GM03348 (cell line): ENCODE measurements at regions not wholly inside any gene's neighbourhood (a gene's known extent, or its start where the extent isn't known, plus 50 kb on each side); places are given as distances from the start of the nearest gene placed in this dataset.
"Not testable (repeated sequence)": the region's sequence is repeated elsewhere in the genome, so short reads cannot be mapped to it uniquely, and the experiment has no call there.

Experiments
- DNase-seq: peaks from one replicate; pipeline ENCODE4 v3.0.0; 2012; ENCODE audit warnings: low spot score

DNA sequence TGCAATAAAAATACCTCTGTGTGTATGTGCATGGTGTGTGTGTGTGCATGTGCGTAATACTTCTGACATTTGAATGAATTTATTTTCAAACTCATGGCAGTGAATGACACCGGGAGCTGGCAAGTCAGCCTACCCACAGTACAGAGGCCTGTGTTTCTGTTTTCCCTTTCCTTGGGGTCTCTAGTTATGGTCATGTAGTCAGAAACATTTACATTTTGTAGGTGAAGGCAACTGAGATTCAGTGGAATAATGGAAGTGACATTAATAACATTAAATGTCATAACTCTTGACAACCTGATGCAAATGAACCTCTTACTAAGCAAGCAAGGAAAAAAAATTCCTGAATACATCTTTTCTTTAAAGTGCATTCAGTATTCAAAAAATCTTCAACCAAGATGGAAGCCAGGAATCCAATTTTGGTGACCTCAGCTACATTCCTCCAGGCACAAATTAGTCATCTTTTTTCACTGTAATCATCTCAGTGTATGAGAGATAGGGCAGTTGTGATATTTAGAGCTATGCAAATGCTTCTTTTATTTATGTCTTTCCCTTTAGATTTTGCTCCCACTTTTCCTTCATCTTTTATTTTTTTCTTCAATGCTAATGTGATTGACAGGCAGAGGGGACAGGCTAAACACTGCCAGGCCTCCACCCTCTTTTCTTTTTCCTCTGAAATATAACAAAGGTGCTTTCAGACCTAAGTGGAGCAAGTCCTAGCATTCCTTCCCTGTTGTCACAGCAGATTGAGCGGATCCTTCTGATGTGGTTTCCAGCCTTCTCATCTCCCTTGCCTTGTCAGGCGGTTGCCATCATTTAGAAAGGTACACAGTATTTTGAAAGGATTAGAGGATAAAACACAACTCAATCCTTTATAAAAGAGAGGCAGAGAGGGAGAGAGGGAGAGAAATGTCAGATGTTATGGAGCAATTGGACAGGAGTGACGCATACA is 569.8 kb upstream of the ADAMTS16 start:
- DNase-seq = no peak

DNA sequence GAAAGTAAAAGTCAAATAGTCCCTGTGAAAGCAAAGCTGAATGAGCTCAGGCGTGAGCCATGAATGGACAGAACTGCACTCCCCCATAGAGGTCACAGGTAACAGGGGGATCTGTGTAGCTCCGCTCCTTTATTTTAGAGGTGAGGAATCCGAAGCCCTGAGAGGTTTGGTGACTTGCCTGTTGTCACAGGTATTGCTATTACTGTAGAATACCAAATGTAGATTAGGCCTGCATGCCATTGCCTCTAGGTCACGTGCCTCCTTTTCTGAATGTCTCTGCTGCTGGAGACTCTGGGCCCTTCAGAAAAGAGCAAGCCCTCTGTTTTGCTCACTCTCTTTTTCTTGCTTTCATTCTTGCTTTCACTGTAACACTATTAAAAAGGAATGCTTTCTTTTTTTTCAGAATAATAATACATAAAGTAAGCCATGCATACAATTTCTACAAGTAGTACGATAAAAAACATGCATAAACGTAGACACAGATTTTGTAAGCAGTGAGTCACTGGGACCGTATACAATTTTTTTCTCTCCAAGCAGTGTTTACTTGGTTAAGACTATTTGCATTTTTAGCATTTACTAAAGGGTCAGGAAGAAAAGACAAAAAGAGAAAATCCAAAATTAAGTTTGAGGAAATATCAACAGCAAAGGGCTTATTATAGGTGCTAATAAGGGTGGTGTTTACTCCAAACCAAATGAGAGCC is 568.7 kb upstream of the ADAMTS16 start:
- no peak for DNase-seq

DNA sequence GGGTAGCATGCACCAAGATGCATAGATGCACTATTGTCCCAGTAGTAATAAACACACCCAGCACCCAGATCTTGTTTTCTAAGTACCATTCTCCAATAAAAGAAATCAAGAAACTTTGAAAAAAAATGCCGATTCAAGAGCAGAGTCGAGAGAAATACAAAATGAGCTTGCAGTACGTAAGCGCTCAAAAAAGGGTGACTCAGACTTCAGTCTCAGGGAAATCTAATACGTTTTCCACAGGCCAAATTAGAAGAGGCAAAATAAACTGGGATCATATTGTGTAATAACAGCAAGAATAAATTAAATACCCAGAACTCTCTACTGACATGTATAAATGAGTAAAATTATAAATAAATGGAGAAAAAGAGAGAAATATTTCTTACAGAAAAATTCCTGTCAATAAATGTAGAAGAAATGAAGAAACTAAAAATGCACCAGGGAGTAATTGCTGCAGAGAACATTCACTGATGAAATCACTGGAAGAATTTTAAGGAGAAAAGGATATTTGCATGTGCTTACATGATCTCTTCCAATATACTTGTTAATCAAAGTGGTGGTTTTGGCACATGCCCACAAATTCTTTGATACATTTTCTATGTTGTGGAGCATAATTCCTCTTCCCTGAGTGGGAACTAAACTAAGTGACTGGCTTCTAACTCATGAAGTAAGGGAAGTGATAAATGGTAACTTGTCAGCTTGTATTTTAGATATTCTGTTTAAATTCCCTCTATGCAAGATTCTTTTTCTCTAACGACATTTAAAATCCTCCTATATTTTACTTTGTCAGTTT is 567.6 kb upstream of the ADAMTS16 start:
- no peak for DNase-seq

DNA sequence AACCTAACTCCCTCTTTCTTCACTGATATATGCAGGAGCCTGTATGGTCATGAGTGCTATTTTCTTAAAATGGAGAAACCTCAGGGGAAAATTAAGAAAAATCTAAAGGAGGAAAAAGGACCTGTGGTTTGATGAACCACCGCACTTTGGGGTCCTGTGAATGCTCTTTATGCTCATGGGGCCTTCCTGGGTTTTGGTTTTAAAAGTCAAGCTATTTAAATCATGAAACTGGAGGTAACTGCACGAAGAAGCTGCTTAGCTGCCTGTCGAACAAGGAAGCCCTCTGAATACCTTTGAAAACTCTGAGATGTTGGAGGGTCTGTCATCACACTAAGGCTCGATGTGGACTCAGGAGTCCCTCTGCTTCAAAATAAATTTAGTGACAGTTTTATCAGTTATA is 564.5 kb upstream of the ADAMTS16 start:
- no peak for DNase-seq

DNA sequence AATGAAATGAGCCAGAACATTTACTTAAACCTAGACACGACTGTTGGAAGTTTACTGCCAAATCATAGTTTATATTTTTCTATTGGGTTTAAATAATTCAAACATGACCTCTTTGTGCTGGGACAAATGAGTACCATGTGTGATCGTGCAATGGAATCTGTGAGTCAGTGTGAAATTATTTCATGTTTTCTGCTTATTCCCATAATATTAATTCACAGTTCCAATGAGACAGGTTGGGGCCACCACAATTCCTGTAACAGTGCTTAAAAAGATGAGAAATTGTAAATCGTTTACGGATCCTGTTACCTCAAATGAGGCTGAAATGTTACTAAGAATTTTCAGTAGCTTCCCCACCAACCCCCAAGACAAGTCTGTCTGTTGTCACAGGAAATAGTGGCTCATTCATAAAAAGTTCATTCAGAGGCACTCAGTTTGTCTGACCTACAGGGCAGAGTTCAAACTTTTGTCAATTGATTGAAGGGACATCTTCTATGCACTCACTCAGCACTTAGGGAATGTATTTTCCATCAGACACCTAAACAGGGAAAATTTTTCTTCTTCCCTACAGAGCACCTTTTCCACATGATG is 563.9 kb upstream of the ADAMTS16 start:
- DNase-seq = no peak

DNA sequence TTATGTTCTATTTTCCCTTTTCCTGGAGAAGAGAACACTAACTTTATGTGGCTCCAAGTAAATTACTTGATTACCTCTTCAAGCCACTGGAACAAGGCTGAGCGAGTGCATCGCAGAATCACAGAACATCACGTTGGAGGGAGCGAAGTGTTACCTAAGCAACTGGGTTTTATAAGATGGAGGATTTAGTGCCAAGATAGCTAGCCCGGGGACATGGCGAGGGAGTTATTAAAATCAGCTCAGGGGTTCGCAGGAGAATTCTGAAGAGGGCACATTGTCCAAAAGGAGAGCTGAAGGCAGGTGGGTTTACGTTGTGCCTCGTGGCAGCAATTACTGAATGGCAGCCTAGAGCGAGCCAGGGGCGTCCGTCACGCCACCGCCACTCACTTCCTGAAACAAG is 563.2 kb upstream of the ADAMTS16 start:
- no peak for DNase-seq

DNA sequence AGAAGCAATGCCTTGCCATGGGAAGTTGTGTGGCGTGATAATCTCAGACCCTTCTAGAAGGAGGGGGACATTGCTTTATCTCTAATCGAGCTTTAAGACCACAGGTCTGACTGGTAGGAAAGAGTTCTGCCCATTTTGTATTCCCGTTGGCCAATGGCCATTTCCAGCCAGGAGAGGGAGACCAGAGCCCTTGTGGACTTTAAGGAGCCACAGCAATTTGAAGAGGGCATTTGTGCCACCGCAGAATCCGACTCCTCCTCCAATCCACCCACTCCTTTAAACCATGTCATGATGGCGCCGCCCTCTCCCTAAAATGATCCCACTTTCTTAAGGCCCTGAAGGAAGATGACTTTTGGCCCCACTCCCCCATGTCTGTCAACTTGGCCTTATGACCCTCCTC is 560.5 kb upstream of the ADAMTS16 start:
- DNase-seq = no peak

DNA sequence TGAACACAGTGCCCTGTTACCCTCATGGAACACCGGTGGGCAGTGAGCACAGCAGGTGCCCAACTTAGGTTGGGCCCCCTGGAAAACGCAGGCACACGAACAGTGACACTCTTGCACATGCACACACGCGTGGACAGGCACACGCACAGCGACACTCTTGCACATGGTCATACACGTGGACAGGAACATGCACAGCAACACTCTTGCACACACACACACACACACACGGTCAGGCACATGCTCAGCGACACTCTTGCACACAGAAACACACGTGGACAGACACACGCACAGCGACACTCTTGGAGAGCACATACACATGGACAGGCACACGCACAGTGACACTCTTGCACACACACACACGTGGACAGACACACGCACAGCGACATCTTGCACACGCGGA is 559.4 kb upstream of the ADAMTS16 start:
- no peak for DNase-seq

DNA sequence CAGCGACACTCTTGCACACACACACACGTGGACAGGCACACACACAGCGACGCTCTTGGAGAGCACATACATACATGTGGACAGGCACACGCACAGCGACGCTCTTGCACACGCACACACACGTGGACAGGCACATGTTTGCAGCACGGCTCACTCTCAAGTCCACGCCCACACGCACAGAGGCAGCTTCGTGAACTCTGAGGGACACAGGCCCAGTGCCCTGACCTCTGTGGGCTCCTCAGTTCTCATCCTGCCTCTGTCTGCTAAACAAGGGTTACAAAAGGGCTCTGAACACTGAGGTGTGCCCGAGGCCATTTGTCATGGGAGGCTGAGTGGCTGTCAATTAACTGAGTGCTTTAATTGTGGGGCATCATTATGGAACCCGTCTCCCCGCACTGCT is 558.8 kb upstream of the ADAMTS16 start:
- no peak for DNase-seq

DNA sequence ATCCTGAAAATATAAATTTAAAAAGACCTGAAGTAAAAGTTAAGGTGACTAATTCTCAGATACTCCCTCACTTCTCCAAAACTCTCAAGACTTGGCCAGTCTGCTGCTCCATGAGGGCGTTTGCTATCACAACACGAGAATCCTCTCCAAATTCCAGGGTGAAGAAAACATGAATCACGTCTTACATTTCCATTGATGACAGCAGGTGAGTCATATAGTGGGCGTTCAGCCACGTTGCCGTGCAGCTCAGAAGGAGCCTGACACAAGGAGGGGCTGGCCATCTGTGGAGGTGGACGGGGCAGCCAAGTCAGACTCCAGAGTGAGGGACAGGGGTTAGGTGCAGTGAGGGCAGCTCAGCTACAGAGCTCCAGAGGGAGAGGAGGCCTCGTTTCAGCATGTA is 555.1 kb upstream of the ADAMTS16 start:
- DNase-seq = no peak

DNA sequence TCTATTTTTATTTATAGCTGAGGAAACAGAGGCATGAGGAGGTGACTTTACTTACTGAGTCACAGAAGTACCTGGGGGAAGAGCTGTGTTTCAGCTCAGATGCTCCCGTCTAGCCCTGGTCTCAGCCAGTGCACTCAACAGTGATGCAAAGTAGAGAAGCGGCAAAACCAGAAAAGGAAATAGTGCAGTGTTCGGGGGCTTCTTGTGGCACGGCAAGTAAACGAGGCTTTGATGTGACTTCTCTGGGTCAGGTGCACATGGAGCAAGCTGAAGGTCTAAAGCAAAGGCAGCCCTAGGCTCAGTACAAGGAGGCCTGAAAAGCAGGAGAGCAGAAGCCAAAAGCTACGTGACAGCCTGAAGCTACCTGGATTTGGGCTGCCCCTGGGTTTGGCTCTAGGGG is 526.7 kb upstream of the ADAMTS16 start:
- DNase-seq = no peak

DNA sequence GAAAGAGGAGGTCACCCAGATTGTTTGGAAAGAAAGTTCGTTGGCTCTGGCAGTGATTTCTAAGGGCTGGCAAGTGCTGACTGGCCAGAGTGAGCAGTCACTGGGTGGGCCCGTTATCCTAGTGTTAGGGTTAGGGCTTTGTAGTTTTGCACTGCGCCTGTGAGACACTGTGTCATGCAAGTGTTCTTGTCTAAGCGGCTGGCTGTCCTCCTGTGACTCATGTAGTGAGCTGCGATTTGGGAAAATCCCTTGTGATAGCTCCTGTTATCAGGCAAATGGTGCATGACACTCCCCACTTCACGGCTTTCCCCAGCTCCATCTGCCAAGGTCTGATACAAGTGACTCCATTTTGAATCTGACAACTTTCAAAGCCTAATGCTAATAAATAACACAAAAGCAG is 526.0 kb upstream of the ADAMTS16 start:
- no peak for DNase-seq

DNA sequence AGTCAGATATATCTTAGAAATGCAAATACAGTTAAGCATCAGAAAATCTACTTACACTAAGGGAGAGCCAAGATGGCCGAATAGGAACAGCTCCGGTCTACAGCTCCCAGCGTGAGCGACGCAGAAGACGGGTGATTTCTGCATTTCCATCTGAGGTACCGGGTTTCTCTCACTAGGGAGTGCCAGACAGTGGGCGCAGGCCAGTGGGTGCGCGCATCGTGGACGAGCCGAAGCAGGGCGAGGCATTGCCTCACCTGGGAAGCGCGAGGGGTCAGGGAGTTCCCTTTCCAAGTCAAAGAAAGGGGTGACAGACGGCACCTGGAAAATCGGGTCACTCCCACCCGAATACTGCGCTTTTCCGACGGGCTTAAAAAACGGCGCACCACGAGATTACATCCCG is 524.8 kb upstream of the ADAMTS16 start:
- not testable (repeated sequence) for DNase-seq

DNA sequence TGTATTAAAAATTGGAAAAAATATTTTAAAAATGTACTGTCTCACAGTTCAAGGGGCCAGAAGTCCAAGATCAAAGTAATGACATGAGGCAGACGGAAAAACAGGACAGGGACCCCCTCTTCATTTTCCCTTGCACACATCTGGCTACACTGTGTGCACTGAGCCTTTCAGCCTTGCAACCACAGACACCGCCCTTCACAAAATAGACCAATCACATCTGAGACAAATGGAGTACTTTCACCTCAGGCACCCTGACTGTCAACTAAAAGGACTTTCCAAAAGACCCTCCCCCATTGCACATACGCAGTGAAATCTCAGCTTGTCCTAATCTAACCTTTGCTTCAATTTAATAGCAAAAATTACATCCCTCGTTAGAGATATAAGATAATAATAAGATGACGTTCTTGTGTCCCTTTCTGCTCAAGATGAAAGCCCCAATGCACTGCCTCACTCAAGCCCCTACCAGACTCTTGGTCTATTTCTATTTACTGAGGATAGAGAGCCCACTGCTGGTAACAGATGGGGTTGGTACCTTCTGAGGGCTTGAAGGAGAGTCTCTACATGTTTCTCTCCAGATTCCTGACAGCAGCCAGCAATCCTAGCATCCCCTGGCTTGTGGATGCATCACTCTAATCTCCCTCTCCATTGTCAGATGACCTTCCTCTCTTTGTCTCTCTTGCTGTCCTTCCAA is 514.8 kb upstream of the ADAMTS16 start:
- DNase-seq = no peak

DNA sequence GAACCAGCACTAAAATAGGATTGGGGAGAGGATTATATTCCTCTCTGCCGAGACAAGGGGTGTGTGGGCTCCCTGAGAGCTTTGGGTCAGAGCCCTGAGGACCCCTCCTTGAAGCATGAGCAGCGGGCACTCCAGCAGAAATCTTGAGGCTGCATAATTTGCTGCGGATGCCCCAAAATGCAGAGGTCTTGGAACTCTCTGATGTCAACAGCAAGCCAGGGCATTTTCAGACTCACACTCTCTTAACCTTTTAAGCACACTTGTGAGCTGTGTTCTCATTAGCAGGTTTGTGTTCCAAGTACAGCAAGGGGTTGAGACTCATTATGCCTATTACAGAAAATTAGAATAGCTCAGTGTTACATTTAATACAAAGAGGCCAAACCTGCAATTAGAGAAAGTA is 513.0 kb upstream of the ADAMTS16 start:
- DNase-seq = no peak

DNA sequence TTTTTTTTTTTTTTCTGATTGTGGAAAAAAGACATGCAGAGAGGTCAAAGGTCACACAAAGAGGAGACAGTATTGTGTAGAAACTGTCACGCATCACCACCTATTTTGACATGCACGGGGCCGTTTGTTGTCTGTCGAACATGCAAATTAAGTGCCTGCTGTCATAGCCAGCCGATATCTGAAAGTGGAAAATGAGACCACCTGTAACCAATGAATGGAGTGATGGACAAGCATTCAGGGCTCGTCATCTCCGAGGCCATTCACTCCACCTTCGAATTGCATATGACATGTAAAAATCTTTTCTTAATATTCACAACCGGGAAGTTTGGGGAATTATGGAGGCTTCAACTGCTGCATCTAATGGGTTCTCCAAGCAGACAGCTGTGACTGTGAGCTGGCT is 512.2 kb upstream of the ADAMTS16 start:
- no peak for DNase-seq

DNA sequence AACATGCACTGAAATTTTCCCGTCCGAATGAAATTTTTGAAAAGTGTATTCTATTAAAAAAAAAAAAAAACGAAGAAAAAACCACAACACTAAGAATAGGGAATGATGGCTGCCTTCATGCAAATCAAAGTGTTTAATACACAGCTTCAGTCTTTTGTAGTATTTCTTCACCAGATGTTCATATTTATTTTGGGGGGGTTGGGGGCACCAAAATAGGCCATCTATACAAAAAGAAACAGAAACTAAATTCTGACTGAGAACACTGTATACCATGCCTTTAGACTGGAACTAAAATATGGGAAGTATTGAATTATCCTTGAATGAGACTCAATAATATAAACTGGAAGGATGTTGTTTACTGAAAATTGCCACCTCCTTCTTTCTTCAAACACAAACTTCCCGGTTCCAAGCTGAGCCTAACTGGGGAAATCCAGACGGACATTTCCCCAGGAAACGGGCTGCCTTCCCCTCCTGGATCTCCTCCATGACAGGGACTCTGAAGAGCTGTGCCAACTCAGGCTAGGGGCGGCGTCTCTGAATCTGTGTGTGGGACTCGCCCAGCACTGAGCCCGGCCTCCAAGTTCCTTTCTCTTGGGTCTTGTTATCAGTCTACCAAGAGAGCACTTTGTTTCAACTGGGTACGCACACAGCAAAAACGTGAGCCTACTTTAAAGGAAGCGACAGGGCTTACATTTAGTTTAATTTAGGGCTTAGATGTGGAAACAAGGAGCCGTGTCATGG is 511.3 kb upstream of the ADAMTS16 start:
- no peak for DNase-seq

DNA sequence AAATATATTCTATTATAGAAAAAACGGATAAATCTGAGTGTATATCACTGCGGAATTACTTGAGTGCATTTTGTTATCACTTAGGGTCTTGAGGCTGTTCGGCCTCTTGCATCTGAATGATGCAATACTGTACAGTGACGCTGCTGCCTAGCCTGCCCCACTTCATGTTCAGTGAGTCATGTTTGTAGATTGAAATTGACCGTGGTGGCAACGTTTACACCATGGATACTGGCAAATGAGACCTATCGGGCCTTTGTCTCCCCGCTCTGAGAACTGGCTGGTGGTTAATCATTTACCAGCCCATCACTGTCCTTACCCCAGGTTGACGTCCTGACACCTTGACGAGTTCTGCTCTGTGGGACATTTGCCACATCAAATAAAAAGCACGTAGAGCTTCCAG is 510.1 kb upstream of the ADAMTS16 start:
- DNase-seq = no peak

DNA sequence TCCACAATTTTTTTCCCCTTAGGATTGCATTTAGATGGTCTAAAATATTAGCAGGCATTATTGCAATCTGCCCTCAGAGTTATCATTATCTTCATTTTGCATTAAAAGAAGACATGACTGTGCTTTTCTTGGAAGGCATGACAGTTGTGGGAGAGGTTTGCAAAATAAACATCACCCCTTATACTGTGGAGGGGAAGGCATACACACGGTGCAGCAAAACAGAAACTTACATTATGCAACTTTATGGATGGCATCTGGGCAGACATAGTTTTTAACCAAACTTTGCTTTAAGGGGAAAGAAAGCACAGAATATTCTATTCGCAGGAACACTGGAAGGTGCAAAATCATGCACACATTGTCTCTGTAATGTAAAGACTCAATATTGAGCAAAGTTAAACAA is 505.8 kb upstream of the ADAMTS16 start:
- DNase-seq = no peak

DNA sequence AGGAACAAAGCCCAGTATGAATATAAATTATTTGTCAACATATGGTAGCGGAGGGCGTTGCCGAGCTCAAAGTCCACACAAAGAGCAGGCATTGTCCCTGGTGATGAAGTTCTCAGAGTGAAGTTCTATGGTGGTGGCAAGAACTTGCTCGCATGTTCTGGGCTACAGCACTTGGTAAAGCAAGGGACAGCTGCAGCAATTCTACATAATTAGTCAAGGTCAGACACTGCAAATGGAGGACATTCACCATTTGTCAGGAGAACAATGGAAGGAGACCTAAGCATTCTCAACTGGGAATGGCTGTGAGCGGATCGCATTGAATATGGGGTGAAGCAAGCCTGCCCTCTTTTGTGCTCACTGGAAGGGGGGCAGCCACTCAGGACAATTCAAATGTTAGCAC is 503.8 kb upstream of the ADAMTS16 start:
- no peak for DNase-seq

DNA sequence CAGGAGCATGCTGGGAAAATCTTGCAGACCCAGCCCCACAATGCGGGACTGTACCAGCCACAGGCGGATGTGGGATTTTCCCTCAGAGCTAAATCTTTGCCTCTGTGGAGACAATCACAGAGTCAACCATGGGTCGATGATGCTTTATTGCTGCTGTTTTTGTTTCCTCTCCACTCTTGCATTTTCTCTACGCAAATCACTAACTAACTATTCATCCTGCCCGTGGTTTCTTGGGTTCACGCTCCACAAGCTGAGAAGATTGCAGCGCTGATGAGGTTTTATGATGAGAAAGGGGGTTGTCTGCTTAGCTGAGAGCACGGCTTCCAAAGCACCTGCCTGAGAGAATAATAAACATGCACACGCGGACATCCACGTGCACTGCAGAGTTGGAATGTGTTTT is 500.2 kb upstream of the ADAMTS16 start:
- DNase-seq = no peak
